ENCODE measurements at regions not wholly inside any gene's neighbourhood (a gene's known extent, or its start where the extent isn't known, plus 50 kb on each side); places are given as distances from the start of the nearest gene placed in this dataset.
A peak's percentile ranks its signal among the peaks of the same experiment; 100 is the strongest.

GRCh38 chr11:46223252-46223513 is 54.3 kb upstream of the CREB3L1 start:
- DNase-seq (ENCODE audit: extremely low read depth, low read depth), result no peak
- no peak overlapping the region for H3K4me3 ChIP-seq (replicated peaks; ENCODE audit: low read depth, low read length)
- TF ChIP-seq CTCF (IDR thresholded peaks at IDR 0.05; ENCODE audit: low read depth, low read length, missing control alignments), result no peak

- DNase-seq (ENCODE audit: extremely low read depth, low read depth), result no peak
- TF ChIP-seq CTCF (IDR thresholded peaks at IDR 0.05; ENCODE audit: low read depth, low read length, missing control alignments), result peak; percentile 4
- H3K4me3 ChIP-seq (replicated peaks; ENCODE audit: low read depth, low read length), result no peak overlapping the region
Measured at GRCh38 chr11:46222490-46223251, 54.8 kb upstream of the CREB3L1 start.

GRCh38 chr11:46220313-46220712 is 57.1 kb upstream of the CREB3L1 start:
- no peak overlapping the region for H3K4me3 ChIP-seq (replicated peaks; ENCODE audit: low read depth, low read length)
- no peak for TF ChIP-seq CTCF (IDR thresholded peaks at IDR 0.05; ENCODE audit: low read depth, low read length, missing control alignments)
- no peak for DNase-seq (ENCODE audit: extremely low read depth, low read depth)

GRCh38 chr11:46216765-46217089 is 60.7 kb upstream of the CREB3L1 start:
- no peak for DNase-seq (ENCODE audit: extremely low read depth, low read depth)
- no peak for TF ChIP-seq CTCF (IDR thresholded peaks at IDR 0.05; ENCODE audit: low read depth, low read length, missing control alignments)
- no peak overlapping the region for H3K4me3 ChIP-seq (replicated peaks; ENCODE audit: low read depth, low read length)

GRCh38 chr11:46216019-46216764 is 61.3 kb upstream of the CREB3L1 start:
- TF ChIP-seq CTCF (IDR thresholded peaks at IDR 0.05; ENCODE audit: low read depth, low read length, missing control alignments), result no peak
- H3K4me3 ChIP-seq (replicated peaks; ENCODE audit: low read depth, low read length), result no peak overlapping the region
- no peak for DNase-seq (ENCODE audit: extremely low read depth, low read depth)

GRCh38 chr11:46215208-46215931 is 62.1 kb upstream of the CREB3L1 start:
- TF ChIP-seq CTCF (IDR thresholded peaks at IDR 0.05; ENCODE audit: low read depth, low read length, missing control alignments), result no peak
- DNase-seq (ENCODE audit: extremely low read depth, low read depth), result no peak
- no peak overlapping the region for H3K4me3 ChIP-seq (replicated peaks; ENCODE audit: low read depth, low read length)
